ENCODE measurements at regions not wholly inside any gene's neighbourhood (a gene's known extent, or its start where the extent isn't known, plus 50 kb on each side); places are given as distances from the start of the nearest gene placed in this dataset.

- no peak for TF ChIP-seq POLR2A (IDR thresholded peaks at IDR 0.05)
- no peak for TF ChIP-seq CTCF (IDR thresholded peaks at IDR 0.05)
Observed at GRCh38 chr12:125579916-125580315, 514.7 kb downstream of the AACS start.

Data from heart left ventricle (tissue), 13 donors.